Breast epithelium (tissue), 3 donors: ENCODE measurements at regions not wholly inside any gene's neighbourhood (a gene's known extent, or its start where the extent isn't known, plus 50 kb on each side); places are given as distances from the start of the nearest gene placed in this dataset.

Experiments
- POLR2A ChIP-seq: fragments of 450-650 bp; IDR thresholded peaks from one replicate; pipeline ENCODE4 v1.6.1; 2016; ENCODE audit warnings: antibody characterized with exemption, mild to moderate bottlenecking, moderate library complexity
- POLR2AphosphoS5 ChIP-seq, 3 donors: sonication (generic); formaldehyde crosslinking; IDR thresholded peaks; one replicate each; pipeline ENCODE4 v1.6.1; 2017; ENCODE audit warnings: antibody characterized with exemption in 3 of 3
- TF ChIP-seq, protein P1 (sequence below), 3 donors: fragments of 450-650 bp; IDR thresholded peaks; one replicate each; pipeline ENCODE4 v1.5.1; 2016 to 2017; ENCODE audit warnings: antibody characterized with exemption in 3 of 3, mild to moderate bottlenecking in 3 of 3, moderate library complexity in 3 of 3

DNA sequence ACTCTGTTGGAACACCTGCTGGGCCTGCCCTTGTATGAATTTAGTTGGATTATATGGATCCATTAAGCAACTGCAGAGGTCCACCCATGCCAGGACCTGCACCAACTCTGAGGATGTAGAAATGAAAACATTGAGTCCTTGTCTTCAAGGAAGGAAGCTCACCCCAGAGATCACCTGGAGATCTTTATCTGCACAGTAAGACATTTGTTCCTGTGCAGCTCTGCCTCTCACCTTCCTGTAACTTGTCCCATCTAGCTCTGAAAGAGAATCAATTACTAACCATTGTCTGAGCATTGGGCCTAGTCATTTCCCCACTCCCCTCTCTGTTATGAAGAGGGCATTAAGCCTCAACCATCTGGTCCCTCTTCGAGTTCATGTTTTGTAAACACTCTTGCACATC is 105.2 kb upstream of the YWHAQ start:
- TF ChIP-seq POLR2A (no peak), POLR2AphosphoS5 (IDR thresholded peaks at IDR 0.05) (no peak)
- TF ChIP-seq, protein P1, sequence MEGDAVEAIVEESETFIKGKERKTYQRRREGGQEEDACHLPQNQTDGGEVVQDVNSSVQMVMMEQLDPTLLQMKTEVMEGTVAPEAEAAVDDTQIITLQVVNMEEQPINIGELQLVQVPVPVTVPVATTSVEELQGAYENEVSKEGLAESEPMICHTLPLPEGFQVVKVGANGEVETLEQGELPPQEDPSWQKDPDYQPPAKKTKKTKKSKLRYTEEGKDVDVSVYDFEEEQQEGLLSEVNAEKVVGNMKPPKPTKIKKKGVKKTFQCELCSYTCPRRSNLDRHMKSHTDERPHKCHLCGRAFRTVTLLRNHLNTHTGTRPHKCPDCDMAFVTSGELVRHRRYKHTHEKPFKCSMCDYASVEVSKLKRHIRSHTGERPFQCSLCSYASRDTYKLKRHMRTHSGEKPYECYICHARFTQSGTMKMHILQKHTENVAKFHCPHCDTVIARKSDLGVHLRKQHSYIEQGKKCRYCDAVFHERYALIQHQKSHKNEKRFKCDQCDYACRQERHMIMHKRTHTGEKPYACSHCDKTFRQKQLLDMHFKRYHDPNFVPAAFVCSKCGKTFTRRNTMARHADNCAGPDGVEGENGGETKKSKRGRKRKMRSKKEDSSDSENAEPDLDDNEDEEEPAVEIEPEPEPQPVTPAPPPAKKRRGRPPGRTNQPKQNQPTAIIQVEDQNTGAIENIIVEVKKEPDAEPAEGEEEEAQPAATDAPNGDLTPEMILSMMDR (IDR thresholded peaks at IDR 0.05), result no peak
